ENCODE measurements at regions not wholly inside any gene's neighbourhood (a gene's known extent, or its start where the extent isn't known, plus 50 kb on each side); places are given as distances from the start of the nearest gene placed in this dataset.

DNA sequence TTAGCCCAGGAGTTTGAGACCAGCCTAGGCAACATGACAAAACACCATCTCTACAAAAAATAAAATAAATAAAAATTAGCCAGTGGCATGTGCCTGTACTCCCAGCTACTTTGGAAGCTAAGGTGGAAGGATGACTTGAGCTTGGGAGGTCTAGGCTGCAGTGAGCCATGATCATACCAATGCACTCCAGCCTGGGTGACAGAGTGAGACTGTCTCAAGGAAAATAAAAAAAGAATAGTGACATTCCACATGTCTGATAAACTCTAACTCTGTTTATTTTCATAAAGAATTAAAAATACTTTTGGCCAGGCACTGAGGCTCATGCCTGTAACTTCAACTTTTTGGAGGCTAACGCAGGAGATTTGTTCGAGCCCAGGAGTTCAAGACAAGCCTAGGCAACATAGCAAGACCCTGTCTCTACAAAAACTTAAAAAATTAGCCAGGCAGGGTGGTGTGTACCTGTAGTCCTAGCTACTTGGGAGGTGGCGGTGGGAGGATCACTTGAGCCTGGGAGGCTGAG is 115.1 kb downstream of the GJA1 start:
- TF ChIP-seq MXI1 (conservative IDR thresholded peaks at IDR 0.05; ENCODE audit: poor library complexity, severe bottlenecking) (no peak), EZH2 (IDR thresholded peaks at IDR 0.05; ENCODE audit: borderline replicate concordance, insufficient read depth, low read length, poor library complexity, severe bottlenecking) (no peak), SMC3 (conservative IDR thresholded peaks at IDR 0.05; ENCODE audit: poor library complexity) (no peak)
- TF ChIP-seq, protein P1, sequence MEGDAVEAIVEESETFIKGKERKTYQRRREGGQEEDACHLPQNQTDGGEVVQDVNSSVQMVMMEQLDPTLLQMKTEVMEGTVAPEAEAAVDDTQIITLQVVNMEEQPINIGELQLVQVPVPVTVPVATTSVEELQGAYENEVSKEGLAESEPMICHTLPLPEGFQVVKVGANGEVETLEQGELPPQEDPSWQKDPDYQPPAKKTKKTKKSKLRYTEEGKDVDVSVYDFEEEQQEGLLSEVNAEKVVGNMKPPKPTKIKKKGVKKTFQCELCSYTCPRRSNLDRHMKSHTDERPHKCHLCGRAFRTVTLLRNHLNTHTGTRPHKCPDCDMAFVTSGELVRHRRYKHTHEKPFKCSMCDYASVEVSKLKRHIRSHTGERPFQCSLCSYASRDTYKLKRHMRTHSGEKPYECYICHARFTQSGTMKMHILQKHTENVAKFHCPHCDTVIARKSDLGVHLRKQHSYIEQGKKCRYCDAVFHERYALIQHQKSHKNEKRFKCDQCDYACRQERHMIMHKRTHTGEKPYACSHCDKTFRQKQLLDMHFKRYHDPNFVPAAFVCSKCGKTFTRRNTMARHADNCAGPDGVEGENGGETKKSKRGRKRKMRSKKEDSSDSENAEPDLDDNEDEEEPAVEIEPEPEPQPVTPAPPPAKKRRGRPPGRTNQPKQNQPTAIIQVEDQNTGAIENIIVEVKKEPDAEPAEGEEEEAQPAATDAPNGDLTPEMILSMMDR (IDR thresholded peaks at IDR 0.05; ENCODE audit: poor library complexity, severe bottlenecking): no peak
- TF ChIP-seq, protein P2, sequence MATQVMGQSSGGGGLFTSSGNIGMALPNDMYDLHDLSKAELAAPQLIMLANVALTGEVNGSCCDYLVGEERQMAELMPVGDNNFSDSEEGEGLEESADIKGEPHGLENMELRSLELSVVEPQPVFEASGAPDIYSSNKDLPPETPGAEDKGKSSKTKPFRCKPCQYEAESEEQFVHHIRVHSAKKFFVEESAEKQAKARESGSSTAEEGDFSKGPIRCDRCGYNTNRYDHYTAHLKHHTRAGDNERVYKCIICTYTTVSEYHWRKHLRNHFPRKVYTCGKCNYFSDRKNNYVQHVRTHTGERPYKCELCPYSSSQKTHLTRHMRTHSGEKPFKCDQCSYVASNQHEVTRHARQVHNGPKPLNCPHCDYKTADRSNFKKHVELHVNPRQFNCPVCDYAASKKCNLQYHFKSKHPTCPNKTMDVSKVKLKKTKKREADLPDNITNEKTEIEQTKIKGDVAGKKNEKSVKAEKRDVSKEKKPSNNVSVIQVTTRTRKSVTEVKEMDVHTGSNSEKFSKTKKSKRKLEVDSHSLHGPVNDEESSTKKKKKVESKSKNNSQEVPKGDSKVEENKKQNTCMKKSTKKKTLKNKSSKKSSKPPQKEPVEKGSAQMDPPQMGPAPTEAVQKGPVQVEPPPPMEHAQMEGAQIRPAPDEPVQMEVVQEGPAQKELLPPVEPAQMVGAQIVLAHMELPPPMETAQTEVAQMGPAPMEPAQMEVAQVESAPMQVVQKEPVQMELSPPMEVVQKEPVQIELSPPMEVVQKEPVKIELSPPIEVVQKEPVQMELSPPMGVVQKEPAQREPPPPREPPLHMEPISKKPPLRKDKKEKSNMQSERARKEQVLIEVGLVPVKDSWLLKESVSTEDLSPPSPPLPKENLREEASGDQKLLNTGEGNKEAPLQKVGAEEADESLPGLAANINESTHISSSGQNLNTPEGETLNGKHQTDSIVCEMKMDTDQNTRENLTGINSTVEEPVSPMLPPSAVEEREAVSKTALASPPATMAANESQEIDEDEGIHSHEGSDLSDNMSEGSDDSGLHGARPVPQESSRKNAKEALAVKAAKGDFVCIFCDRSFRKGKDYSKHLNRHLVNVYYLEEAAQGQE (IDR thresholded peaks at IDR 0.05; ENCODE audit: borderline replicate concordance): no peak
